ENCODE measurements at regions not wholly inside any gene's neighbourhood (a gene's known extent, or its start where the extent isn't known, plus 50 kb on each side); places are given as distances from the start of the nearest gene placed in this dataset.

GRCh38 chr4:136575146-136575545 is 957.1 kb downstream of the PCDH18 start:
- Histone ChIP-seq H3K9ac (ENCODE audit: low read length in 2 of 2) (no peak overlapping the region), H3K27ac (ENCODE audit: low read length) (no peak overlapping the region), H3K36me3 (ENCODE audit: control insufficient read depth in 2 of 2, insufficient read depth in 2 of 2, low read length in 2 of 2) (no peaks in the 10 kb centered on the region), H3K4me1 (ENCODE audit: control insufficient read depth, insufficient read depth, low read length) (no peaks in the 10 kb centered on the region), H3K27me3 (ENCODE audit: control insufficient read depth in 1 of 2, insufficient read depth in 2 of 2, low read length in 2 of 2) (no peaks in the 10 kb centered on the region), H3K9me3 (ENCODE audit: control insufficient read depth in 2 of 2, low read length in 2 of 2) (no peaks in the 10 kb centered on the region), H3K4me3 (ENCODE audit: low read length in 2 of 2) (no peak overlapping the region)

GRCh38 chr4:136573460-136573859 is 958.8 kb downstream of the PCDH18 start:
- Histone ChIP-seq H3K27ac (ENCODE audit: low read length) (no peak overlapping the region), H3K9me3 (ENCODE audit: control insufficient read depth in 2 of 2, low read length in 2 of 2) (no peaks in the 10 kb centered on the region), H3K4me3 (ENCODE audit: low read length in 2 of 2) (no peak overlapping the region), H3K36me3 (ENCODE audit: control insufficient read depth in 2 of 2, insufficient read depth in 2 of 2, low read length in 2 of 2) (no peaks in the 10 kb centered on the region), H3K4me1 (ENCODE audit: control insufficient read depth, insufficient read depth, low read length) (no peaks in the 10 kb centered on the region), H3K27me3 (ENCODE audit: control insufficient read depth in 1 of 2, insufficient read depth in 2 of 2, low read length in 2 of 2) (no peaks in the 10 kb centered on the region), H3K9ac (ENCODE audit: low read length in 2 of 2) (no peak overlapping the region)

GRCh38 chr4:136571315-136571714 is 961.0 kb downstream of the PCDH18 start:
- H3K4me1 ChIP-seq (ENCODE audit: control insufficient read depth, insufficient read depth, low read length), result no peaks in the 10 kb centered on the region
- H3K9me3 ChIP-seq (ENCODE audit: control insufficient read depth in 2 of 2, low read length in 2 of 2), result no peaks in the 10 kb centered on the region
- no peak overlapping the region for H3K9ac ChIP-seq (ENCODE audit: low read length in 2 of 2)

GRCh38 chr4:136562834-136563233 is 969.5 kb downstream of the PCDH18 start:
- no peak overlapping the region for H3K27ac ChIP-seq (ENCODE audit: low read length)
- H3K27me3 ChIP-seq (ENCODE audit: control insufficient read depth in 1 of 2, insufficient read depth in 2 of 2, low read length in 2 of 2), result no peaks in the 10 kb centered on the region
- H3K4me3 ChIP-seq (ENCODE audit: low read length in 2 of 2), result no peak overlapping the region
- H3K9me3 ChIP-seq (ENCODE audit: control insufficient read depth in 2 of 2, low read length in 2 of 2), result no peaks in the 10 kb centered on the region
- H3K36me3 ChIP-seq (ENCODE audit: control insufficient read depth in 2 of 2, insufficient read depth in 2 of 2, low read length in 2 of 2), result no peaks in the 10 kb centered on the region
- H3K9ac ChIP-seq (ENCODE audit: low read length in 2 of 2), result no peak overlapping the region
- no peaks in the 10 kb centered on the region for H3K4me1 ChIP-seq (ENCODE audit: control insufficient read depth, insufficient read depth, low read length)

More at GRCh38 chr4:136571315-136571714, 961.0 kb downstream of the PCDH18 start:
- no peaks in the 10 kb centered on the region for H3K36me3 ChIP-seq (ENCODE audit: control insufficient read depth in 2 of 2, insufficient read depth in 2 of 2, low read length in 2 of 2)
- no peaks in the 10 kb centered on the region for H3K27me3 ChIP-seq (ENCODE audit: control insufficient read depth in 1 of 2, insufficient read depth in 2 of 2, low read length in 2 of 2)
- no peak overlapping the region for H3K4me3 ChIP-seq (ENCODE audit: low read length in 2 of 2)
- no peak overlapping the region for H3K27ac ChIP-seq (ENCODE audit: low read length)

- no peak overlapping the region for H3K27ac ChIP-seq (ENCODE audit: low read length)
- no peak overlapping the region for H3K4me3 ChIP-seq (ENCODE audit: low read length in 2 of 2)
- H3K36me3 ChIP-seq (ENCODE audit: control insufficient read depth in 2 of 2, insufficient read depth in 2 of 2, low read length in 2 of 2), result no peaks in the 10 kb centered on the region
- H3K4me1 ChIP-seq (ENCODE audit: control insufficient read depth, insufficient read depth, low read length), result no peaks in the 10 kb centered on the region
- no peaks in the 10 kb centered on the region for H3K9me3 ChIP-seq (ENCODE audit: control insufficient read depth in 2 of 2, low read length in 2 of 2)
- H3K9ac ChIP-seq (ENCODE audit: low read length in 2 of 2), result no peak overlapping the region
- H3K27me3 ChIP-seq (ENCODE audit: control insufficient read depth in 1 of 2, insufficient read depth in 2 of 2, low read length in 2 of 2), result no peaks in the 10 kb centered on the region
Measured at GRCh38 chr4:136558940-136559494, 973.3 kb downstream of the PCDH18 start.

GRCh38 chr4:136557396-136557795 is 974.9 kb downstream of the PCDH18 start:
- no peaks in the 10 kb centered on the region for H3K4me1 ChIP-seq (ENCODE audit: control insufficient read depth, insufficient read depth, low read length)
- H3K4me3 ChIP-seq (ENCODE audit: low read length in 2 of 2), result no peak overlapping the region
- H3K27me3 ChIP-seq (ENCODE audit: control insufficient read depth in 1 of 2, insufficient read depth in 2 of 2, low read length in 2 of 2), result no peaks in the 10 kb centered on the region
- no peak overlapping the region for H3K27ac ChIP-seq (ENCODE audit: low read length)
- no peak overlapping the region for H3K9ac ChIP-seq (ENCODE audit: low read length in 2 of 2)
- H3K9me3 ChIP-seq (ENCODE audit: control insufficient read depth in 2 of 2, low read length in 2 of 2), result no peaks in the 10 kb centered on the region
- H3K36me3 ChIP-seq (ENCODE audit: control insufficient read depth in 2 of 2, insufficient read depth in 2 of 2, low read length in 2 of 2), result no peaks in the 10 kb centered on the region

- Histone ChIP-seq H3K9me3 (ENCODE audit: control insufficient read depth in 2 of 2, low read length in 2 of 2) (no peaks in the 10 kb centered on the region), H3K27me3 (ENCODE audit: control insufficient read depth in 1 of 2, insufficient read depth in 2 of 2, low read length in 2 of 2) (no peaks in the 10 kb centered on the region), H3K4me1 (ENCODE audit: control insufficient read depth, insufficient read depth, low read length) (no peaks in the 10 kb centered on the region), H3K9ac (ENCODE audit: low read length in 2 of 2) (no peak overlapping the region), H3K4me3 (ENCODE audit: low read length in 2 of 2) (no peak overlapping the region), H3K36me3 (ENCODE audit: control insufficient read depth in 2 of 2, insufficient read depth in 2 of 2, low read length in 2 of 2) (no peaks in the 10 kb centered on the region), H3K27ac (ENCODE audit: low read length) (no peak overlapping the region)
Measured at GRCh38 chr4:136554033-136554432, 978.3 kb downstream of the PCDH18 start.

GRCh38 chr4:136551753-136552152 is 980.5 kb downstream of the PCDH18 start:
- Histone ChIP-seq H3K36me3 (ENCODE audit: control insufficient read depth in 2 of 2, insufficient read depth in 2 of 2, low read length in 2 of 2) (no peaks in the 10 kb centered on the region), H3K9me3 (ENCODE audit: control insufficient read depth in 2 of 2, low read length in 2 of 2) (no peaks in the 10 kb centered on the region), H3K4me1 (ENCODE audit: control insufficient read depth, insufficient read depth, low read length) (no peaks in the 10 kb centered on the region), H3K9ac (ENCODE audit: low read length in 2 of 2) (no peak overlapping the region), H3K4me3 (ENCODE audit: low read length in 2 of 2) (no peak overlapping the region), H3K27ac (ENCODE audit: low read length) (no peak overlapping the region), H3K27me3 (ENCODE audit: control insufficient read depth in 1 of 2, insufficient read depth in 2 of 2, low read length in 2 of 2) (no peaks in the 10 kb centered on the region)

GRCh38 chr4:136540747-136541146 is 991.5 kb downstream of the PCDH18 start:
- Histone ChIP-seq H3K4me1 (ENCODE audit: control insufficient read depth, insufficient read depth, low read length) (no peaks in the 10 kb centered on the region), H3K9me3 (ENCODE audit: control insufficient read depth in 2 of 2, low read length in 2 of 2) (no peaks in the 10 kb centered on the region), H3K27ac (ENCODE audit: low read length) (no peak overlapping the region), H3K36me3 (ENCODE audit: control insufficient read depth in 2 of 2, insufficient read depth in 2 of 2, low read length in 2 of 2) (no peaks in the 10 kb centered on the region), H3K4me3 (ENCODE audit: low read length in 2 of 2) (no peak overlapping the region), H3K9ac (ENCODE audit: low read length in 2 of 2) (no peak overlapping the region), H3K27me3 (ENCODE audit: control insufficient read depth in 1 of 2, insufficient read depth in 2 of 2, low read length in 2 of 2) (no peaks in the 10 kb centered on the region)

GRCh38 chr4:136528131-136528530 is 1004.2 kb downstream of the PCDH18 start:
- no peak overlapping the region for H3K9ac ChIP-seq (ENCODE audit: low read length in 2 of 2)
- no peaks in the 10 kb centered on the region for H3K36me3 ChIP-seq (ENCODE audit: control insufficient read depth in 2 of 2, insufficient read depth in 2 of 2, low read length in 2 of 2)
- H3K4me3 ChIP-seq (ENCODE audit: low read length in 2 of 2), result no peak overlapping the region
- no peaks in the 10 kb centered on the region for H3K4me1 ChIP-seq (ENCODE audit: control insufficient read depth, insufficient read depth, low read length)
- no peaks in the 10 kb centered on the region for H3K27me3 ChIP-seq (ENCODE audit: control insufficient read depth in 1 of 2, insufficient read depth in 2 of 2, low read length in 2 of 2)
- H3K27ac ChIP-seq (ENCODE audit: low read length), result no peak overlapping the region
- no peaks in the 10 kb centered on the region for H3K9me3 ChIP-seq (ENCODE audit: control insufficient read depth in 2 of 2, low read length in 2 of 2)

- H3K27me3 ChIP-seq (ENCODE audit: control insufficient read depth in 1 of 2, insufficient read depth in 2 of 2, low read length in 2 of 2), result no peaks in the 10 kb centered on the region
- no peak overlapping the region for H3K27ac ChIP-seq (ENCODE audit: low read length)
- H3K9ac ChIP-seq (ENCODE audit: low read length in 2 of 2), result no peak overlapping the region
- no peaks in the 10 kb centered on the region for H3K4me1 ChIP-seq (ENCODE audit: control insufficient read depth, insufficient read depth, low read length)
- H3K9me3 ChIP-seq (ENCODE audit: control insufficient read depth in 2 of 2, low read length in 2 of 2), result no peaks in the 10 kb centered on the region
- no peaks in the 10 kb centered on the region for H3K36me3 ChIP-seq (ENCODE audit: control insufficient read depth in 2 of 2, insufficient read depth in 2 of 2, low read length in 2 of 2)
- H3K4me3 ChIP-seq (ENCODE audit: low read length in 2 of 2), result no peak overlapping the region
Measured at GRCh38 chr4:136526517-136526916, 1005.8 kb downstream of the PCDH18 start.

Data from stomach smooth muscle (tissue), 2 donors.